GM23338 (cell line): ENCODE measurements at regions not wholly inside any gene's neighbourhood (a gene's known extent, or its start where the extent isn't known, plus 50 kb on each side); places are given as distances from the start of the nearest gene placed in this dataset.
A peak's percentile ranks its signal among the peaks of the same experiment; 100 is the strongest.

Source experiments
- ATAC-seq: fragments of 200-7000 bp; cut with Tn5 transposase; 3 replicates; pipeline ENCODE4 v1.9.1; 2020
- DNase-seq: peaks from one replicate; pipeline ENCODE4 v3.0.0-alpha.2; 2015; ENCODE audit warnings: low spot score
- H2AFZ ChIP-seq: fragments of 200-600 bp; sonication (generic); 2 replicates; pipeline ENCODE4 v1.8.0; 2016; ENCODE audit warnings: antibody characterized with exemption, mild to moderate bottlenecking, moderate library complexity
- H3F3A ChIP-seq: fragments of 200-600 bp; sonication (generic); replicated peaks from 2 replicates; pipeline ENCODE4 v1.8.0; 2017; ENCODE audit warnings: antibody characterized with exemption, mixed run types, low read depth
- H3K27ac ChIP-seq: fragments of 200-600 bp; sonication (generic); 2 replicates; pipeline ENCODE4 v1.6.1; 2016; ENCODE audit warnings: low read depth
- H3K27me3 ChIP-seq: fragments of 200-600 bp; sonication (generic); 2 replicates; pipeline ENCODE4 v1.8.0; 2016; ENCODE audit warnings: mild to moderate bottlenecking, mixed run types, moderate library complexity; ENCODE audit not compliant: insufficient read depth
- H3K36me3 ChIP-seq: fragments of 200-600 bp; sonication (generic); 2 replicates; pipeline ENCODE4 v1.8.0; 2016; ENCODE audit warnings: mild to moderate bottlenecking; ENCODE audit not compliant: insufficient read depth
- H3K4me1 ChIP-seq: fragments of 200-600 bp; sonication (generic); 2 replicates; pipeline ENCODE4 v1.8.0; 2016; ENCODE audit warnings: mild to moderate bottlenecking, moderate library complexity; ENCODE audit not compliant: insufficient read depth
- H3K4me2 ChIP-seq: fragments of 200-600 bp; sonication (generic); 2 replicates; pipeline ENCODE4 v1.7.1; 2017; ENCODE audit warnings: mixed run types
- H3K4me3 ChIP-seq: fragments of 200-600 bp; sonication (generic); 2 replicates; pipeline ENCODE4 v1.6.1; 2016; ENCODE audit warnings: mixed run types
- H3K79me2 ChIP-seq: fragments of 200-600 bp; sonication (generic); replicated peaks from 2 replicates; pipeline ENCODE4 v1.8.0; 2017; ENCODE audit warnings: mild to moderate bottlenecking; ENCODE audit not compliant: insufficient read depth
- H3K9me2 ChIP-seq: fragments of 200-600 bp; sonication (generic); 2 replicates; pipeline ENCODE4 v1.8.0; 2017; ENCODE audit not compliant: insufficient read depth
- H4K20me1 ChIP-seq: fragments of 200-600 bp; sonication (generic); replicated peaks from 2 replicates; pipeline ENCODE4 v1.8.0; 2017; ENCODE audit warnings: mild to moderate bottlenecking; ENCODE audit not compliant: insufficient read depth
- H3K27ac Mint-ChIP-seq: 2 replicates; pipeline ENCODE4 v1.8.0; 2020; ENCODE audit warnings: inconsistent platforms, mild to moderate bottlenecking, moderate library complexity, mixed read lengths
- H3K27me3 Mint-ChIP-seq: 3 replicates; pipeline ENCODE4 v1.8.0; 2022; ENCODE audit warnings: low read depth, mild to moderate bottlenecking, moderate library complexity, mixed read lengths, inconsistent platforms; ENCODE audit not compliant: insufficient read depth, poor library complexity
- H3K36me3 Mint-ChIP-seq: 3 replicates; pipeline ENCODE4 v1.8.0; 2021; ENCODE audit warnings: low read depth, mild to moderate bottlenecking, inconsistent platforms, moderate library complexity, mixed read lengths
- H3K4me1 Mint-ChIP-seq: 3 replicates; pipeline ENCODE4 v1.8.0; 2020; ENCODE audit warnings: mild to moderate bottlenecking, inconsistent platforms, mixed read lengths
- H3K4me3 Mint-ChIP-seq: 3 replicates; pipeline ENCODE4 v1.8.0; 2021; ENCODE audit warnings: moderate library complexity, mild to moderate bottlenecking, inconsistent platforms, mixed read lengths
- H3K9me3 Mint-ChIP-seq: 3 replicates; pipeline ENCODE4 v1.8.0; 2020; ENCODE audit warnings: moderate library complexity, mild to moderate bottlenecking, inconsistent platforms, mixed read lengths
- CREB1 ChIP-seq: fragments of 250-450 bp; sonication (Bioruptor Pico); IDR thresholded peaks from 2 replicates; pipeline ENCODE4 v1.5.0; 2020; ENCODE audit warnings: low read depth, mild to moderate bottlenecking, moderate library complexity
- CTCF ChIP-seq, 2 experiments: fragments of 200-600 bp in 1 of 2; sonication (generic) in 1 of 2; conservative IDR thresholded peaks; 2 replicates each; pipeline versions ENCODE4 v1.5.1 to v1.6.1; 2016 to 2017; ENCODE audit warnings: antibody characterized with exemption in 2 of 2, low read depth in 2 of 2, mild to moderate bottlenecking in 2 of 2, moderate library complexity in 1 of 2
- EZH2 ChIP-seq: fragments of 200-600 bp; sonication (generic); IDR thresholded peaks from one replicate; pipeline ENCODE4 v1.8.0; 2017; ENCODE audit warnings: antibody characterized with exemption, mild to moderate bottlenecking, low read depth; ENCODE audit not compliant: unreplicated experiment
- EZH2phosphoT487 ChIP-seq: fragments of 200-600 bp; sonication (generic); IDR thresholded peaks from one replicate; pipeline ENCODE4 v1.8.1; 2018; ENCODE audit warnings: antibody characterized with exemption; ENCODE audit not compliant: unreplicated experiment
- JUNB ChIP-seq: IDR thresholded peaks from one replicate; pipeline ENCODE4 v1.6.1; 2016; ENCODE audit warnings: antibody characterized with exemption; ENCODE audit not compliant: unreplicated experiment
- NANOG ChIP-seq: IDR thresholded peaks from 2 replicates; pipeline ENCODE4 v1.6.1; 2016; ENCODE audit warnings: antibody characterized with exemption, borderline replicate concordance
- POLR2AphosphoS5 ChIP-seq: IDR thresholded peaks from 2 replicates; pipeline ENCODE4 v1.6.1; 2016; ENCODE audit warnings: antibody characterized with exemption, low read depth
- STAT1 ChIP-seq: IDR thresholded peaks from one replicate; pipeline ENCODE4 v1.6.1; 2016; ENCODE audit warnings: antibody characterized with exemption; ENCODE audit not compliant: unreplicated experiment
- ZNF114 ChIP-seq: fragments of 250-450 bp; sonication (Bioruptor Pico); IDR thresholded peaks from 2 replicates; pipeline ENCODE4 v1.5.0; 2020; ENCODE audit warnings: mild to moderate bottlenecking, moderate library complexity

DNA sequence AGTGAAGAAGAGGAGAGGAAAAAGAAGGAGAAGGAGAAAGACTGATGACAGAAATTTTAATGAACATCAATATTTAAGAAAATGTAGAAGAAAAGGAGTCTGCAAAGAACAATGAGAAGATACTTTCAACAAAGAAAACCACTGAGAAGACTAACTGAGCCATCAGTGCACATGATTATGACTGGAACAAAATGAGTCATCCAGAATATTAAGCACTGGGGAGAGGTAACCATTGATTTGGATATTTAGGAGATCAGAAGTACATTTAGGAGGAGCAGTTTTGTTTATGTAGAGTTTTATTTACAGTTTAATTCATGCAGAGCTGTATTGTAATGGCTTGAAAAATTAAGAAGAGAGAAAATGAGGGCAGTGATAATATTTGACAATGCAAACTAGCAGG, 159.1 kb downstream of the C12orf50 start:
- Histone ChIP-seq H3K4me1 (peaks cover 14% of the 10 kb centered on the region), H3K4me2 (no peak overlapping the region), H3K9me2 (no peaks in the 10 kb centered on the region), H2AFZ (no peak overlapping the region), H3K27ac (no peak overlapping the region), H3K27me3 (no peaks in the 10 kb centered on the region), H3K79me2 (no peaks in the 10 kb centered on the region), H4K20me1 (no peaks in the 10 kb centered on the region), H3F3A (no peaks in the 10 kb centered on the region), H3K36me3 (no peaks in the 10 kb centered on the region), H3K4me3 (no peak overlapping the region)
- ATAC-seq (no peak), DNase-seq (no peak)
- Mint-ChIP-seq H3K9me3 (no peaks in the 10 kb centered on the region), H3K4me1 (peaks cover 14% of the 10 kb centered on the region), H3K36me3 (no peaks in the 10 kb centered on the region), H3K27ac (0 out of 2 replicates have a peak overlapping the region, but pooled peaks have one; percentile 43), H3K27me3 (peaks cover 2% of the 10 kb centered on the region), H3K4me3 (no peak overlapping the region)
- TF ChIP-seq NANOG (no peak), CTCF (conservative IDR thresholded peaks at IDR 0.05; ENCODE audit: low read depth in 2 of 2) (no peak)

DNA sequence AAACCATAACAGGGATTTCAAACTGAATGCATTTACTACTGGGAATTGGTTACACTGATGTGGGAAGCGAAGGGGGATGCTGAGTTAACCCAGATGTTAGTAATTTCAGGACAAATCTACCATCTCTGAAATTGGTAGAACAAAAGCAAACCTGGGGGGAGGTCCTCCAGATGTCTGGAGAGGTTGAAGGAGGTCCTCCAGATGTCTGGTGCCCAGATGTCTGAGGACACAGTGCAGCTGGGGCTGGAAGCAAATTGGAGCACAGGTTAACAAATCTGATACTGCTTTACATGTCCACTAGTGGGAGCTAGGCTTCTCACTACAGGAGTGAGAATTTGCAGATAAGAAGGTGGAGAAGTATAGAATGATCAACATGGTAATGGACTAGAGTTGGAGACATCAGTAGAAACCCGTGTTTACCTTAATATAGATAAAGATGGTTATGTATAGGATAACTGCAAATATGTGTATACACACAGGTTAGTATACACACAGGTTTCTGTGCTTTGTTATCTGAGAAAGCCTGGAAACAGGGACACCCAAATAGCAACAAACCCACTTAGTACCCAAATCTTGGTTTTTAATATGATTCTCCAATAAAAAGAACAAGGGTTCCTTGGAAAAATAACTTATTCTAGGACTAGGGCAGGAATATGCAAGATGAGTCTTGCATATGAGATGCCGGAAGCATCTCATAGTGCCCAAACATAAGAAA, 162.5 kb downstream of the C12orf50 start:
- H2AFZ ChIP-seq: no peak overlapping the region
- ATAC-seq (peak; percentile 44; the same call in 1 of the 3 replicates), DNase-seq (peak; percentile 25)
- no peak for TF ChIP-seq CREB1 (CRISPR knock-in tag)
- peak; percentile 55 to 59 for TF ChIP-seq CTCF (conservative IDR thresholded peaks at IDR 0.05; ENCODE audit: low read depth in 2 of 2)
- Mint-ChIP-seq H3K4me3 (no peak overlapping the region), H3K4me1 (peaks cover 22% of the 10 kb centered on the region), H3K27ac (no peak overlapping the region), H3K9me3 (no peaks in the 10 kb centered on the region), H3K27me3 (no peaks in the 10 kb centered on the region), H3K36me3 (no peaks in the 10 kb centered on the region)
- H3K79me2 ChIP-seq: no peaks in the 10 kb centered on the region
- H3K27me3 ChIP-seq: no peaks in the 10 kb centered on the region
- H3K9me2 ChIP-seq: no peaks in the 10 kb centered on the region
- H3K4me1 ChIP-seq: peaks cover 21% of the 10 kb centered on the region
- no peak overlapping the region for H3K27ac ChIP-seq
- H3K36me3 ChIP-seq: no peaks in the 10 kb centered on the region
- no peak overlapping the region for H3K4me3 ChIP-seq
- no peak overlapping the region for H3K4me2 ChIP-seq
- H3F3A ChIP-seq: no peaks in the 10 kb centered on the region
- no peaks in the 10 kb centered on the region for H4K20me1 ChIP-seq

GRCh38 chr12:87861791-87862190, 167.4 kb downstream of the C12orf50 start:
- H3K4me3 ChIP-seq: no peak overlapping the region
- Mint-ChIP-seq H3K27ac (no peak overlapping the region), H3K36me3 (no peaks in the 10 kb centered on the region), H3K4me3 (no peak overlapping the region), H3K4me1 (peaks cover 14% of the 10 kb centered on the region; the same call in 2 of the 3 replicates), H3K27me3 (no peaks in the 10 kb centered on the region), H3K9me3 (no peaks in the 10 kb centered on the region)
- H4K20me1 ChIP-seq: no peaks in the 10 kb centered on the region
- H3K4me2 ChIP-seq: no peak overlapping the region
- H2AFZ ChIP-seq: no peak overlapping the region
- no peak overlapping the region for H3K27ac ChIP-seq
- no peaks in the 10 kb centered on the region for H3F3A ChIP-seq
- H3K36me3 ChIP-seq: no peaks in the 10 kb centered on the region
- ATAC-seq: no peak
- H3K79me2 ChIP-seq: no peaks in the 10 kb centered on the region
- peaks cover 15% of the 10 kb centered on the region for H3K4me1 ChIP-seq
- H3K27me3 ChIP-seq: no peaks in the 10 kb centered on the region
- H3K9me2 ChIP-seq: no peaks in the 10 kb centered on the region
- TF ChIP-seq JUNB (no peak), STAT1 (no peak), ZNF114 (CRISPR knock-in tag) (no peak), POLR2AphosphoS5 (no peak), EZH2phosphoT487 (no peak), NANOG (no peak), EZH2 (no peak)
- DNase-seq: no peak
